Transverse colon (tissue), 4 donors: ENCODE measurements at regions not wholly inside any gene's neighbourhood (a gene's known extent, or its start where the extent isn't known, plus 50 kb on each side); places are given as distances from the start of the nearest gene placed in this dataset.

Experiments
- DNase-seq: peaks from one replicate; pipeline ENCODE4 v3.0.0-alpha.2; 2019
- H3K27ac ChIP-seq, 4 donors: fragments of 200-600 bp; sonication (generic); 2 replicates each; pipeline ENCODE4 v1.5.1; 2016 to 2018; ENCODE audit warnings: inconsistent platforms in 4 of 4
- H3K27me3 ChIP-seq: fragments of 200-600 bp; sonication (generic); 2 replicates; pipeline ENCODE4 v1.5.1; 2017; ENCODE audit warnings: inconsistent platforms
- H3K36me3 ChIP-seq, 4 donors: fragments of 200-600 bp; sonication (generic); 2 replicates each; pipeline ENCODE4 v1.5.1; 2017 to 2019; ENCODE audit warnings: inconsistent platforms in 4 of 4
- H3K4me1 ChIP-seq, 4 donors: fragments of 200-600 bp; sonication (generic); 2 replicates each; pipeline ENCODE4 v1.5.1; 2017 to 2020; ENCODE audit warnings: inconsistent platforms in 4 of 4
- H3K4me3 ChIP-seq, 4 donors: fragments of 200-600 bp; sonication (generic); 1 replicate in 1 of 4; 2 replicates in 3 of 4; pipeline versions ENCODE4 v1.5.1 to v1.6.1; 2017 to 2019; ENCODE audit warnings: inconsistent platforms in 4 of 4
- H3K9me3 ChIP-seq, 2 donors: fragments of 200-600 bp; sonication (generic); 2 replicates each; pipeline ENCODE4 v1.5.1; 2017 to 2019; ENCODE audit warnings: inconsistent platforms in 2 of 2
- EP300 ChIP-seq: sonication (generic); formaldehyde crosslinking; IDR thresholded peaks from one replicate; pipeline ENCODE4 v1.6.1; 2017; ENCODE audit warnings: antibody characterized with exemption, low read depth
- POLR2A ChIP-seq: fragments of 450-650 bp; IDR thresholded peaks from one replicate; pipeline ENCODE4 v1.6.1; 2016; ENCODE audit warnings: antibody characterized with exemption, mild to moderate bottlenecking, moderate library complexity
- POLR2AphosphoS5 ChIP-seq, 3 donors: sonication (generic); formaldehyde crosslinking; IDR thresholded peaks; one replicate each; pipeline ENCODE4 v1.6.1; 2016; ENCODE audit warnings: antibody characterized with exemption in 3 of 3
- WGBS, 2 donors: methylation state at CpG; one replicate each; pipeline ENCODE4 v1.1.5; 2018; ENCODE audit warnings: low coverage in 1 of 2; 5-methylcytosine and 5-hydroxymethylcytosine counted together
- in situ Hi-C, 4 donors: fragments of 200-750 bp; cut with MboI; loops; one replicate each; pipeline versions ENCODE4 v1.15.0 to v1.15.1; 2017; ENCODE audit warnings: low sequenced_read_pairs in 3 of 4, low pct_ligation_motif_present in 1 of 4, low pct_unique_long_range_greater_than_20kb in 1 of 4
- intact Hi-C: fragments of 100-400 bp; cut with DNase I; formaldehyde crosslinking; loops from one replicate; pipeline ENCODE4 v1.15.1; 2023; ENCODE audit warnings: low total_unique reads
- TF ChIP-seq, protein P1 (sequence below), 5 experiments: fragments of 200-600 bp in 3 of 5; fragments of 450-650 bp in 2 of 5; sonication (generic) in 3 of 5; IDR thresholded peaks; 1 replicate in 2 of 5; 2 replicates in 3 of 5; pipeline ENCODE4 v1.5.1; 2016 to 2017; ENCODE audit warnings: antibody characterized with exemption in 5 of 5, inconsistent platforms in 3 of 5, mild to moderate bottlenecking in 2 of 5, moderate library complexity in 1 of 5

DNA sequence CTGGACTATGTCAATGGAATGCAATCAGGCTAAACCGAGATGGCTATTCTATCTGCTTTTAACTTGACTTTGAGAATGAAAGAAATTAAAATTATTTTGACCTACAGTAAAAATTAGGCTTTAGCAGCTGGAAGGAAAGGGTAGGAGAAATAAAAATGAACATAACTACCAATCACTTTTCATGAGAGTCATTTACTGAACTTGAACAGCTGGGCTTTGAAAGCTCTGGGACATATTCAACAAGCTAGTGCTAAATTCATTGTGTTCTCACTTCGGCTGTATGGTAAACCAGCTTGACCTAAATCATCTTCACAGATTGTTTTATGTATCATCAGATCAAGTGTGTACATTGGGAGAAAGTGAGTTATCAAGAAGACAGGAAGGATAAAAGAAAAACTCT, 161.5 kb upstream of the STXBP5 start:
- WGBS, 2 donors: 62 to 64% methylated on average over 2 of the region's 2 CpGs
- TF ChIP-seq, protein P1, sequence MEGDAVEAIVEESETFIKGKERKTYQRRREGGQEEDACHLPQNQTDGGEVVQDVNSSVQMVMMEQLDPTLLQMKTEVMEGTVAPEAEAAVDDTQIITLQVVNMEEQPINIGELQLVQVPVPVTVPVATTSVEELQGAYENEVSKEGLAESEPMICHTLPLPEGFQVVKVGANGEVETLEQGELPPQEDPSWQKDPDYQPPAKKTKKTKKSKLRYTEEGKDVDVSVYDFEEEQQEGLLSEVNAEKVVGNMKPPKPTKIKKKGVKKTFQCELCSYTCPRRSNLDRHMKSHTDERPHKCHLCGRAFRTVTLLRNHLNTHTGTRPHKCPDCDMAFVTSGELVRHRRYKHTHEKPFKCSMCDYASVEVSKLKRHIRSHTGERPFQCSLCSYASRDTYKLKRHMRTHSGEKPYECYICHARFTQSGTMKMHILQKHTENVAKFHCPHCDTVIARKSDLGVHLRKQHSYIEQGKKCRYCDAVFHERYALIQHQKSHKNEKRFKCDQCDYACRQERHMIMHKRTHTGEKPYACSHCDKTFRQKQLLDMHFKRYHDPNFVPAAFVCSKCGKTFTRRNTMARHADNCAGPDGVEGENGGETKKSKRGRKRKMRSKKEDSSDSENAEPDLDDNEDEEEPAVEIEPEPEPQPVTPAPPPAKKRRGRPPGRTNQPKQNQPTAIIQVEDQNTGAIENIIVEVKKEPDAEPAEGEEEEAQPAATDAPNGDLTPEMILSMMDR (IDR thresholded peaks at IDR 0.05): no peak
- TF ChIP-seq POLR2AphosphoS5 (IDR thresholded peaks at IDR 0.05) (no peak), POLR2A (no peak), EP300 (no peak)
- peaks cover 8 to 12% of the 10 kb centered on the region in 2 donors for H3K9me3 ChIP-seq
- no peak overlapping the region for H3K27ac ChIP-seq
- H3K4me1 ChIP-seq: no peaks in the 10 kb centered on the region
- DNase-seq: no peak
- intact Hi-C loops (no loop called here), in situ Hi-C loops (no loop called here)
- H3K4me3 ChIP-seq: no peak overlapping the region
- no peaks in the 10 kb centered on the region for H3K27me3 ChIP-seq
- no peaks in the 10 kb centered on the region for H3K36me3 ChIP-seq

DNA sequence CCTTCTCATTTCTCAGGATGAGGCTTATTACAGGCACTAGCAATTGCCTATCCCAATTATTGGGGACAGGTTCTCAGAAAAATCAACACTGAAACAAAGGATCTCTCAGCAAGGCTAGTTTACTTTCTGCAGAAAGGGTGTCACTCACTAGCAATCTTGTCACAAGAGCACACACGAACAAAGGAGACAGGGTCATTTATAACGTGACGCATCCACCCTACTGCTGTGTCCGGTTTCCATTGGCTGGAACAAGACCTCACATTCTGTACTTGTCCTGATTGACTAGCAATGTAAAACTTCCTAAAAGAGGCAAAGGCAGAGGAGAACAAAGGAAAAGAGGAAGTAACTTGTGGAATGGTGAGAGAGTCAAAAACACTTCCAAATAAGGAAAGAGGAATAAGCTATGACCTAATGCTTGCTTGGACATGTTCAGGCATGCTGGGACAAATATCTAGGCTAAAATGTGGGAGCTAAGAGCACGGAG, 160.2 kb upstream of the STXBP5 start:
- intact Hi-C loops (no loop called here), in situ Hi-C loops (no loop called here)
- Histone ChIP-seq H3K27me3 (no peaks in the 10 kb centered on the region), H3K9me3 (peaks cover 8 to 12% of the 10 kb centered on the region in 2 donors), H3K36me3 (no peaks in the 10 kb centered on the region), H3K4me3 (no peak overlapping the region), H3K4me1 (no peaks in the 10 kb centered on the region), H3K27ac (no peak overlapping the region)
- TF ChIP-seq, protein P1 (IDR thresholded peaks at IDR 0.05): no peak
- TF ChIP-seq POLR2A: no peak
- no peak for TF ChIP-seq EP300
- no peak for TF ChIP-seq POLR2AphosphoS5 (IDR thresholded peaks at IDR 0.05)
- WGBS, 2 donors: 94 to 100% methylated on average over 4 to 5 of the region's 5 CpGs
- no peak for DNase-seq

DNA sequence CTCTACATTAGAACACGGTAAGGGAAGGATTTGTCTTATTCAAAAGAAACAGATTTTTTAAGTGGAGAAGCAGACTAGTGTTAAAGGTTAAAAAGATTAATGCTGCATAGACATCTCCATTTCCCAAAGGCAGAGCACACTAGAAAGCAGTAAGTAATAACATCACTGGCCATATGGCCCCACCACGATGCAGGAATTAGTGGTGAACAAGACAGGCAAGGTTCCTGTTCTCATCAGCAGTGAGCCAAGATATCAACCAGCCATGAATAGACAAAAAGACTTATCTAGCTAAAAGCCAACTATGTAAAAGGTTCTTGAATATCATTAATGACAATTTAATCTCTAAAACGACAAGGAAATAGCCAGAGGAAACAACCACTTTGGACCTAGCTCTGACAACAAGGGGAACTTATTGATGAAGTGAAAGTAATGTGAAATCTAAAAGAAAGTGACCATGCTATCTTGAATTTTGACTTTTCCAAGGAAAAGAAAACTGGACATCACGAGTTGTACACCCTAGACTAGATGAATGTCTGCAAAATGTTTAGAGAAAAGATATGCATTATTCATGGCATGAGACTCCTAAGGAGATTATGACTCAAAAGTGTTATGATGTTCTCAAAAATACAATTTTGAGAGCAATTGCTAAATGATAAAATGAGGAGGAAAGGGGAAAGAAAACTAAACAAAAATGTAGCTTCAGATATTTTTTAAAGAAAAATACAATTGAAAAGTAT, 157.9 kb upstream of the STXBP5 start:
- in situ Hi-C loops (no loop called here), intact Hi-C loops (no loop called here)
- TF ChIP-seq, protein P1 (IDR thresholded peaks at IDR 0.05): no peak
- TF ChIP-seq POLR2AphosphoS5 (IDR thresholded peaks at IDR 0.05): no peak
- DNase-seq: no peak
- Histone ChIP-seq H3K9me3 (peaks cover 8 to 12% of the 10 kb centered on the region in 2 donors), H3K27ac (no peak overlapping the region), H3K4me1 (no peaks in the 10 kb centered on the region), H3K36me3 (no peaks in the 10 kb centered on the region), H3K4me3 (no peak overlapping the region), H3K27me3 (no peaks in the 10 kb centered on the region)
- WGBS, 2 donors: 52 to 72% methylated on average over 4 of the region's 4 CpGs

DNA sequence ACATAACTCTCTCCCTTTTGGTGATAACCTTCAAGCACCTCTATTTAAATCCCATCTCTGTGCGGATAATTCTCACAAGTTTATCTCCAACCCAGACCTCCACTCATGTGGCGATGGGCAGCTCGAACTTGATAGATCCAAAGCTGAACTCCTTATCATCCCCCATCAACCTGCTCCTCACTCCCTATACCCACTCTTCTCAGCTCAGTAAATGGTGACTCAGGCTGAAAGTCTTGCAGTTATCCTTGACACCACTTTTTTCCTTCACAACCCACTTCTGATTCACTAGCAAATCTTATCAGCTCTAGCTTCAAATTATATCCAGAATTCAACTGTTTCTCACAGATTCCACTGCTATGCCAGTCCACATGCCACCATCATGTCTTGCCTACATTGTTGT, 155.3 kb upstream of the STXBP5 start:
- in situ Hi-C loops: no loop called here
- Histone ChIP-seq H3K4me3 (no peak overlapping the region), H3K36me3 (no peaks in the 10 kb centered on the region), H3K9me3 (peaks cover 2 to 7% of the 10 kb centered on the region in 2 donors), H3K27ac (no peak overlapping the region), H3K4me1 (no peaks in the 10 kb centered on the region), H3K27me3 (no peaks in the 10 kb centered on the region)
- intact Hi-C loops: no loop called here
- TF ChIP-seq POLR2AphosphoS5 (IDR thresholded peaks at IDR 0.05) (no peak), POLR2A (no peak), EP300 (no peak)
- TF ChIP-seq, protein P1 (IDR thresholded peaks at IDR 0.05): no peak
- DNase-seq: no peak
- 93 to 97% methylated on average over 3 of the region's 3 CpGs for WGBS, 2 donors
